ENCODE measurements at regions not wholly inside any gene's neighbourhood (a gene's known extent, or its start where the extent isn't known, plus 50 kb on each side); places are given as distances from the start of the nearest gene placed in this dataset.

- no peak for FAIRE-seq
- no peak for DNase-seq (ENCODE audit: insufficient read length, low spot score)
These were observed 408.1 kb upstream of the USP24 start for GRCh38 chr1:55623311-55623710.

- FAIRE-seq (no peak), DNase-seq (ENCODE audit: insufficient read length, low spot score) (no peak)
These were observed 406.9 kb upstream of the USP24 start for GRCh38 chr1:55622074-55622473.

- FAIRE-seq: no peak
These were observed 403.0 kb upstream of the USP24 start for GRCh38 chr1:55618199-55618598.

GRCh38 chr1:55617288-55617982, 402.3 kb upstream of the USP24 start:
- DNase-seq (ENCODE audit: insufficient read length, low spot score): no peak
- no peak for FAIRE-seq

More at GRCh38 chr1:55618199-55618598, 403.0 kb upstream of the USP24 start:
- no peak for DNase-seq (ENCODE audit: insufficient read length, low spot score)

GRCh38 chr1:55612988-55613387, 397.8 kb upstream of the USP24 start:
- FAIRE-seq: no peak

GRCh38 chr1:55611123-55611522, 396.0 kb upstream of the USP24 start:
- DNase-seq (ENCODE audit: insufficient read length, low spot score): no peak
- FAIRE-seq: no peak

More at GRCh38 chr1:55612988-55613387, 397.8 kb upstream of the USP24 start:
- DNase-seq (ENCODE audit: insufficient read length, low spot score): no peak

GRCh38 chr1:55610203-55610602, 395.0 kb upstream of the USP24 start:
- DNase-seq (ENCODE audit: insufficient read length, low spot score): no peak
- FAIRE-seq: no peak

- DNase-seq (ENCODE audit: insufficient read length, low spot score): no peak
- FAIRE-seq: no peak
These were observed 394.5 kb upstream of the USP24 start for GRCh38 chr1:55609630-55610029.

GRCh38 chr1:55605155-55605554, 390.0 kb upstream of the USP24 start:
- no peak for DNase-seq (ENCODE audit: insufficient read length, low spot score)
- FAIRE-seq: no peak

- FAIRE-seq (no peak), DNase-seq (ENCODE audit: insufficient read length, low spot score) (no peak)
These were observed 389.6 kb upstream of the USP24 start for GRCh38 chr1:55604749-55605148.

GRCh38 chr1:55604179-55604578, 389.0 kb upstream of the USP24 start:
- FAIRE-seq: no peak
- DNase-seq (ENCODE audit: insufficient read length, low spot score): no peak

- FAIRE-seq: no peak
- no peak for DNase-seq (ENCODE audit: insufficient read length, low spot score)
These were observed 385.1 kb upstream of the USP24 start for GRCh38 chr1:55600242-55600641.

- no peak for FAIRE-seq
These were observed 382.7 kb upstream of the USP24 start for GRCh38 chr1:55597910-55598309.

GRCh38 chr1:55594701-55595100, 379.5 kb upstream of the USP24 start:
- DNase-seq (ENCODE audit: insufficient read length, low spot score) (no peak), FAIRE-seq (no peak)

More at GRCh38 chr1:55597910-55598309, 382.7 kb upstream of the USP24 start:
- DNase-seq (ENCODE audit: insufficient read length, low spot score): no peak

- DNase-seq (ENCODE audit: insufficient read length, low spot score): no peak
- FAIRE-seq: no peak
These were observed 378.1 kb upstream of the USP24 start for GRCh38 chr1:55593298-55593697.

GRCh38 chr1:55592122-55592521, 377.0 kb upstream of the USP24 start:
- DNase-seq (ENCODE audit: insufficient read length, low spot score) (no peak), FAIRE-seq (no peak)

- FAIRE-seq (no peak), DNase-seq (ENCODE audit: insufficient read length, low spot score) (no peak)
These were observed 374.6 kb upstream of the USP24 start for GRCh38 chr1:55589671-55590297.

GRCh38 chr1:55588309-55588708, 373.1 kb upstream of the USP24 start:
- FAIRE-seq (no peak), DNase-seq (ENCODE audit: insufficient read length, low spot score) (no peak)

- no peak for FAIRE-seq
- no peak for DNase-seq (ENCODE audit: insufficient read length, low spot score)
These were observed 371.6 kb upstream of the USP24 start for GRCh38 chr1:55586771-55587170.

- DNase-seq (ENCODE audit: insufficient read length, low spot score) (no peak), FAIRE-seq (no peak)
These were observed 370.2 kb upstream of the USP24 start for GRCh38 chr1:55585402-55585792.

GRCh38 chr1:55584526-55585401, 369.6 kb upstream of the USP24 start:
- DNase-seq (ENCODE audit: insufficient read length, low spot score) (no peak), FAIRE-seq (no peak)
